ENCODE measurements at regions not wholly inside any gene's neighbourhood (a gene's known extent, or its start where the extent isn't known, plus 50 kb on each side); places are given as distances from the start of the nearest gene placed in this dataset.

DNA sequence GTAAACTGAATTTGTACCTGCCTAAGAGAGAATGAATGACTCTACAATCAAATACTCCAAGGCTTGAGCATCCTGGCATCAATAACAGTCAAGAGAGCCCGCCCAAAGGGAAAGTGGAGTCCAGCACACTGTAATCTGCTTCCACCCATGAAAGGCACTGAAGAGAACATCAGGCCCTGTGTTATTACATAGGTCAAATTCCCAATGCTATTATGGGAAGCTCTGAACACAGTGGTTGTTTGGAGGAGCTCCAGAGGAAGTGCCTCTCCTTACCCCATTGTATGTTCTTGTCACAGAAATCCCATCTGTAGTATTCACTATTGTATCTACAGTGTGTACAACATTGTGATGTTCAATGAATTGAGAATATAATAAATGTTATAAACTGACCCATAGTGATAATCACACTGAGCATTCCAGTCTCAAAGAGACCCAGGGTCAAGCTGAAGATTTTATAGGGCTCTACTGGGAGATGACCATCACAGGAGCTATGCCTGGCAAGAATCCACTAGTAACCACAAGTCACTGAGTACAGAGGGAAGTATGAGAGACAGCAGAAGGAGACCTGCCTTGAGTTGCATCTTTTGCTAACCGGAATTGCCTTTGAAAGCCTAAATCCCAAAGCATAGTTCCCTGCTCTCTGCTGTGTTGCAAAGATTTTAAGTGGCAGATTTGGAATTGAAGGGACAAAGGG is 446.7 kb downstream of the GJA1 start:
- TF ChIP-seq, protein P1, sequence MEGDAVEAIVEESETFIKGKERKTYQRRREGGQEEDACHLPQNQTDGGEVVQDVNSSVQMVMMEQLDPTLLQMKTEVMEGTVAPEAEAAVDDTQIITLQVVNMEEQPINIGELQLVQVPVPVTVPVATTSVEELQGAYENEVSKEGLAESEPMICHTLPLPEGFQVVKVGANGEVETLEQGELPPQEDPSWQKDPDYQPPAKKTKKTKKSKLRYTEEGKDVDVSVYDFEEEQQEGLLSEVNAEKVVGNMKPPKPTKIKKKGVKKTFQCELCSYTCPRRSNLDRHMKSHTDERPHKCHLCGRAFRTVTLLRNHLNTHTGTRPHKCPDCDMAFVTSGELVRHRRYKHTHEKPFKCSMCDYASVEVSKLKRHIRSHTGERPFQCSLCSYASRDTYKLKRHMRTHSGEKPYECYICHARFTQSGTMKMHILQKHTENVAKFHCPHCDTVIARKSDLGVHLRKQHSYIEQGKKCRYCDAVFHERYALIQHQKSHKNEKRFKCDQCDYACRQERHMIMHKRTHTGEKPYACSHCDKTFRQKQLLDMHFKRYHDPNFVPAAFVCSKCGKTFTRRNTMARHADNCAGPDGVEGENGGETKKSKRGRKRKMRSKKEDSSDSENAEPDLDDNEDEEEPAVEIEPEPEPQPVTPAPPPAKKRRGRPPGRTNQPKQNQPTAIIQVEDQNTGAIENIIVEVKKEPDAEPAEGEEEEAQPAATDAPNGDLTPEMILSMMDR (IDR thresholded peaks at IDR 0.05): no peak
- TF ChIP-seq POLR2A (IDR thresholded peaks at IDR 0.05) (no peak), EP300 (IDR thresholded peaks at IDR 0.05) (no peak)

Measured in tibial nerve (tissue), 4 donors.